A549 (cell line): ENCODE measurements at regions not wholly inside any gene's neighbourhood (a gene's known extent, or its start where the extent isn't known, plus 50 kb on each side); places are given as distances from the start of the nearest gene placed in this dataset.
"Not testable (repeated sequence)": the region's sequence is repeated elsewhere in the genome, so short reads cannot be mapped to it uniquely, and the experiment has no call there.

ENCODE experiments used
- ATAC-seq, 2 experiments: fragments of 200-7000 bp in 1 of 2; fragments of >200 bp in 1 of 2; cut with Nextera tagmentation in 1 of 2; cut with Tn5 transposase in 1 of 2; 3 replicates each; pipeline versions ENCODE4 v1.8.0 to v1.9.1; 2018 to 2020; ENCODE audit warnings: mild to moderate bottlenecking in 1 of 2, moderate library complexity in 1 of 2
- CTCF ChIA-PET: fragments of 300-600 bp; sonication (Branson Sonifier 250); formaldehyde crosslinking; extraction: SDS; loops from one replicate; lab custom pipeline; 2021; ENCODE audit warnings: antibody characterized with exemption, inconsistent platforms; lab: Yijun Ruan, JAX
- POLR2A ChIA-PET: fragments of 350-600 bp; formaldehyde crosslinking; extraction: SDS; loops from one replicate; lab custom pipeline; 2021; ENCODE audit warnings: antibody characterized with exemption, inconsistent platforms; lab: Yijun Ruan, JAX
- DNase-seq, 2 experiments: peaks; one replicate each; pipeline versions ENCODE4 v3.0.0 to v3.0.0-alpha.2; 2011 to 2016; ENCODE audit warnings: low read depth in 1 of 2, low spot score in 1 of 2
- FAIRE-seq: peaks from 2 replicates; lab custom pipeline; 2011; peaks lifted over from hg19 to GRCh38; lab: Jason Lieb, UNC
- H3K27ac ChIP-seq, 2 experiments: fragments of >200 bp; sonication (Bioruptor Twin); formaldehyde crosslinking; 3 replicates each; pipeline ENCODE4 v1.5.1; 2016 to 2017
- H3K4me1 ChIP-seq: fragments of >200 bp; sonication (Bioruptor Twin); formaldehyde crosslinking; 3 replicates; pipeline ENCODE4 v1.6.1; 2016
- H3K4me2 ChIP-seq: fragments of >200 bp; sonication (Bioruptor Twin); formaldehyde crosslinking; 3 replicates; pipeline ENCODE4 v1.6.1; 2016
- H3K4me3 ChIP-seq: fragments of >200 bp; sonication (Bioruptor Twin); formaldehyde crosslinking; 3 replicates; pipeline ENCODE4 v1.5.1; 2016
- H3K9me3 ChIP-seq: fragments of >200 bp; sonication (Bioruptor Twin); formaldehyde crosslinking; 3 replicates; pipeline ENCODE4 v1.6.1; 2016
- BHLHE40 ChIP-seq: IDR thresholded peaks from 2 replicates; pipeline ENCODE4 v1.6.1; 2012; ENCODE audit warnings: low read depth, low read length, inconsistent platforms
- EHF ChIP-seq: fragments of 250-450 bp; sonication (Bioruptor Pico); IDR thresholded peaks from 2 replicates; pipeline ENCODE4 v1.5.0; 2020; ENCODE audit warnings: mild to moderate bottlenecking
- EHMT2 ChIP-seq: fragments of 200-600 bp; sonication (generic); IDR thresholded peaks from 2 replicates; pipeline ENCODE4 v1.6.1; 2016; ENCODE audit warnings: antibody characterized with exemption, low read depth, mild to moderate bottlenecking, moderate library complexity
- EP300 ChIP-seq, 2 experiments: fragments of >200 bp; sonication (Bioruptor Twin); formaldehyde crosslinking; IDR thresholded peaks; 2 replicates in 1 of 2; 3 replicates in 1 of 2; pipeline ENCODE4 v1.6.1; 2016 to 2017
- FOSB ChIP-seq: fragments of 250-450 bp; sonication (Bioruptor Pico); IDR thresholded peaks from 2 replicates; pipeline ENCODE4 v1.5.0; 2020; ENCODE audit warnings: mild to moderate bottlenecking, moderate library complexity
- FOSL2 ChIP-seq, 2 experiments: fragments of 450-650 bp in 1 of 2; fragments of >200 bp in 1 of 2; sonication (Bioruptor Twin) in 1 of 2; formaldehyde crosslinking; IDR thresholded peaks; 2 replicates each; pipeline versions ENCODE4 v1.5.0 to v1.6.1; 2016 to 2020; ENCODE audit warnings: mild to moderate bottlenecking in 1 of 2, moderate library complexity in 1 of 2
- HDAC2 ChIP-seq: fragments of 200-600 bp; sonication (generic); IDR thresholded peaks from 2 replicates; pipeline ENCODE4 v1.6.1; 2016
- JUN ChIP-seq, 2 experiments: fragments of >200 bp; sonication (Bioruptor Twin); formaldehyde crosslinking; IDR thresholded peaks; 2 replicates in 1 of 2; 3 replicates in 1 of 2; pipeline ENCODE4 v1.6.1; 2016 to 2017
- KDM5A ChIP-seq: fragments of 200-600 bp; sonication (generic); IDR thresholded peaks from 2 replicates; pipeline ENCODE4 v1.6.1; 2016; ENCODE audit warnings: antibody characterized with exemption, mild to moderate bottlenecking
- NFE2L2 ChIP-seq: fragments of 150-350 bp; conservative IDR thresholded peaks from 2 replicates; pipeline ENCODE4 v1.6.1; 2014; ENCODE audit warnings: low read length
- RCOR1 ChIP-seq: fragments of 150-350 bp; IDR thresholded peaks from 2 replicates; pipeline ENCODE4 v1.6.1; 2014; ENCODE audit warnings: antibody characterized with exemption, low read length, low read depth
- RFX5 ChIP-seq: fragments of 450-650 bp; IDR thresholded peaks from 2 replicates; pipeline ENCODE4 v1.7.1; 2014; ENCODE audit warnings: antibody characterized with exemption, mild to moderate bottlenecking, moderate library complexity
- SREBF2 ChIP-seq: fragments of 450-650 bp; IDR thresholded peaks from 2 replicates; pipeline ENCODE4 v1.6.1; 2014; ENCODE audit warnings: mild to moderate bottlenecking, moderate library complexity
- TFCP2L1 ChIP-seq: fragments of 250-450 bp; sonication (Bioruptor Pico); IDR thresholded peaks from 2 replicates; pipeline ENCODE4 v1.5.0; 2021; ENCODE audit warnings: mild to moderate bottlenecking
- ZNF302 ChIP-seq: fragments of 250-450 bp; sonication (Bioruptor Pico); IDR thresholded peaks from 2 replicates; pipeline ENCODE4 v1.9.0; 2021; ENCODE audit warnings: inconsistent platforms, mild to moderate bottlenecking, moderate library complexity
- WGBS: methylation state at CpG from one replicate; pipeline ENCODE4 v1.1.6; 2017; ENCODE audit errors: missing lambda C conversion rate; 5-methylcytosine and 5-hydroxymethylcytosine counted together
- TF ChIP-seq, protein P1 (sequence below): fragments of >200 bp; sonication (Bioruptor Twin); formaldehyde crosslinking; IDR thresholded peaks from 3 replicates; pipeline ENCODE4 v1.5.1; 2016
- TF ChIP-seq, protein P2 (sequence below): fragments of >200 bp; sonication (Bioruptor Twin); formaldehyde crosslinking; IDR thresholded peaks from 2 replicates; pipeline ENCODE4 v1.6.1; 2016
- TF ChIP-seq, protein P3 (sequence below): fragments of 150-350 bp; IDR thresholded peaks from 2 replicates; pipeline ENCODE4 v1.6.1; 2014; ENCODE audit warnings: low read depth, mild to moderate bottlenecking, low read length
- TF ChIP-seq, protein P4 (sequence below): fragments of 250-450 bp; sonication (Bioruptor Pico); IDR thresholded peaks from 2 replicates; pipeline ENCODE4 v1.5.0; 2021; ENCODE audit warnings: mild to moderate bottlenecking, moderate library complexity, borderline replicate concordance
- TF ChIP-seq, protein P5 (sequence below): fragments of 200-600 bp; sonication (generic); IDR thresholded peaks from 2 replicates; pipeline ENCODE4 v1.6.1; 2016; ENCODE audit warnings: antibody characterized with exemption, mild to moderate bottlenecking, moderate library complexity
- TF ChIP-seq, protein P6 (sequence below): IDR thresholded peaks from 2 replicates; pipeline ENCODE4 v1.6.1; 2012

DNA sequence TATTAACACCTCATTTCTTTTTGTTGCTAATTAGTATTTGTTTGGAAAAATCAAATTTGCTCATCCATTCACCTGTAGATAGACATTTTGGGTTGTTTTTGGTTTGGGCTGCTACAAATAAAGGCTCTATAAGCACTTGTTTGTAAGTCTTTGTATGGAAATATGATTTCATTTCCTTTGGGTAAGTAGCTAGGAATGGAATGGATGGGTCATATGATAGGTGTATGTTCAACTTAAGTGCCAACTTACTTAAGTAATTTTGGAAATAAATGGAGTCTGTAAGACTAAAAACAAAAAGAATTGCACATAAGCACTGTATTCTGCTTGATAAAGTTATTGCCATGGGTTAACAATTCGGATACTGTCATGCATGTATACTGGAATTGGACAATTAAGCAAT lies 157.7 kb upstream of the NAMPT start (continued):
- TF ChIP-seq, protein P1, sequence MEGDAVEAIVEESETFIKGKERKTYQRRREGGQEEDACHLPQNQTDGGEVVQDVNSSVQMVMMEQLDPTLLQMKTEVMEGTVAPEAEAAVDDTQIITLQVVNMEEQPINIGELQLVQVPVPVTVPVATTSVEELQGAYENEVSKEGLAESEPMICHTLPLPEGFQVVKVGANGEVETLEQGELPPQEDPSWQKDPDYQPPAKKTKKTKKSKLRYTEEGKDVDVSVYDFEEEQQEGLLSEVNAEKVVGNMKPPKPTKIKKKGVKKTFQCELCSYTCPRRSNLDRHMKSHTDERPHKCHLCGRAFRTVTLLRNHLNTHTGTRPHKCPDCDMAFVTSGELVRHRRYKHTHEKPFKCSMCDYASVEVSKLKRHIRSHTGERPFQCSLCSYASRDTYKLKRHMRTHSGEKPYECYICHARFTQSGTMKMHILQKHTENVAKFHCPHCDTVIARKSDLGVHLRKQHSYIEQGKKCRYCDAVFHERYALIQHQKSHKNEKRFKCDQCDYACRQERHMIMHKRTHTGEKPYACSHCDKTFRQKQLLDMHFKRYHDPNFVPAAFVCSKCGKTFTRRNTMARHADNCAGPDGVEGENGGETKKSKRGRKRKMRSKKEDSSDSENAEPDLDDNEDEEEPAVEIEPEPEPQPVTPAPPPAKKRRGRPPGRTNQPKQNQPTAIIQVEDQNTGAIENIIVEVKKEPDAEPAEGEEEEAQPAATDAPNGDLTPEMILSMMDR: no peak
- no peak for TF ChIP-seq SREBF2
- TF ChIP-seq, protein P2, sequence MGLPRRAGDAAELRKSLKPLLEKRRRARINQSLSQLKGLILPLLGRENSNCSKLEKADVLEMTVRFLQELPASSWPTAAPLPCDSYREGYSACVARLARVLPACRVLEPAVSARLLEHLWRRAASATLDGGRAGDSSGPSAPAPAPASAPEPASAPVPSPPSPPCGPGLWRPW: no peak
- no peak for TF ChIP-seq ZNF302
- no peak for TF ChIP-seq NFE2L2
- TF ChIP-seq JUN (IDR thresholded peaks at IDR 0.05): no peak
- no peak for TF ChIP-seq FOSB
- TF ChIP-seq, protein P3, sequence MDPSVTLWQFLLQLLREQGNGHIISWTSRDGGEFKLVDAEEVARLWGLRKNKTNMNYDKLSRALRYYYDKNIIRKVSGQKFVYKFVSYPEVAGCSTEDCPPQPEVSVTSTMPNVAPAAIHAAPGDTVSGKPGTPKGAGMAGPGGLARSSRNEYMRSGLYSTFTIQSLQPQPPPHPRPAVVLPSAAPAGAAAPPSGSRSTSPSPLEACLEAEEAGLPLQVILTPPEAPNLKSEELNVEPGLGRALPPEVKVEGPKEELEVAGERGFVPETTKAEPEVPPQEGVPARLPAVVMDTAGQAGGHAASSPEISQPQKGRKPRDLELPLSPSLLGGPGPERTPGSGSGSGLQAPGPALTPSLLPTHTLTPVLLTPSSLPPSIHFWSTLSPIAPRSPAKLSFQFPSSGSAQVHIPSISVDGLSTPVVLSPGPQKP: no peak

DNA sequence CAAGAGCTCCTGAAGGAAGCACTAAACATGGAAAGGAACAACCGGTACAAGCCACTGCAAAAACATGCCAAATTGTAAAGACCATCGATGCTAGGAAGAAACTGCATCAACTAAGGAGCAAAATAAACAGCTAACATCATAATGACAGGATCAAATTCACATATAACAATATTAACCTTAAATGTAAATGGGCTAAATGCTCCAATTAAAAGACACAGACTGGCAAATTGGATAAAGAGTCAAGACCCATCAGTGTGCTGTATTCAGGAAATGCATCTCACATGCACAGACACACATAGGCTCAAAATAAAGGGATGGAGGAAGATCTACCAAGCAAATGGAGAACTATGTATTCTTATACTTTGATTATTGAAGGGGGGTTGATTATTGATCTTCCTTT lies 156.6 kb upstream of the NAMPT start:
- FAIRE-seq, H3K4me3 ChIP-seq, CTCF ChIA-PET, ATAC-seq, DNase-seq, H3K4me1 ChIP-seq, H3K4me2 ChIP-seq, POLR2A ChIA-PET, H3K27ac ChIP-seq, H3K9me3 ChIP-seq: not testable (repeated sequence)
- WGBS: 70% methylated on average over 2 of the region's 2 CpGs

DNA sequence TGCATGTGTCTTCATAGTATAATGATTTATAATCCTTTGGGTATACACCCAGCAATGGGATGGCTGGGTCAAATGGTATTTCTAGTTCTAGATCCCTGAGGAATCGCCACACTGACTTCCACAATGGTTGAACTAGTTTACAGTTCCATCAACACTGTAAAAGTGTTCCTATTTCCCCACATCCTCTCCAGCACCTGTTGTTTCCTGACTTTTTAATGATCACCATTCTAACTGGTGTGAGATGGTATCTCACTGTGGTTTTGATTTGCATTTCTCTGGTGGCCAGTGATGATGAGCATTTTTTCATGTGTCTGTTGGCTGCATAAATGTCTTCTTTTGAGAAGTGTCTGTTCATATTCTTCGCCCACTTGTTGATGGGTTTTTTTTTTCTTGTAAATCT lies 152.2 kb upstream of the NAMPT start:
- H3K4me3 ChIP-seq, POLR2A ChIA-PET, DNase-seq, ATAC-seq, H3K4me1 ChIP-seq, H3K9me3 ChIP-seq, H3K27ac ChIP-seq, FAIRE-seq, CTCF ChIA-PET, H3K4me2 ChIP-seq: not testable (repeated sequence)
- 60% methylated on average over 2 of the region's 2 CpGs for whole genome bisulfite sequencing

DNA sequence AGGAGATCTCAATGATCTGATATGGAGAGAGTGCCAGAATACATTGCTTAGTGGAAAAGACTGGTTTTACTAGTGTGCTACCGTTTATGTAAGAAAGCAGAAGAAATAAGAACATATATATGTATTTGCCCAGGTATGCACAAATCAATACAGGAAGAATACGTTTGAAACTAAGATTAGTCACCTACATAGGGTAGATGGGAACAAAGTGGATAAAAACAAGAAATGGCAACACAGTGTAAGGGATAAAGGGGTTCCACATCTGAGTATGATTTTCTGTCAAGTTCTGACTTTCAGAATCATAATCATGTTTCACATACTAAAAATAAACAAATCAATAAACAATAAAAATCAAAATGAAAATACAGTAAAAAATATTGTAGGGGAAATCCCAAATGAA lies 148.6 kb upstream of the NAMPT start:
- CTCF ChIA-PET: no interaction called here
- H3K9me3 ChIP-seq: no peaks in the 10 kb centered on the region
- 0 out of 3 replicates have a peak, but pooled peaks cover 3% of the 10 kb centered on the region for H3K4me1 ChIP-seq
- no peak overlapping the region for H3K4me2 ChIP-seq
- no peak for TF ChIP-seq TFCP2L1 (CRISPR knock-in tag)
- TF ChIP-seq HDAC2: no peak
- TF ChIP-seq, protein P4, sequence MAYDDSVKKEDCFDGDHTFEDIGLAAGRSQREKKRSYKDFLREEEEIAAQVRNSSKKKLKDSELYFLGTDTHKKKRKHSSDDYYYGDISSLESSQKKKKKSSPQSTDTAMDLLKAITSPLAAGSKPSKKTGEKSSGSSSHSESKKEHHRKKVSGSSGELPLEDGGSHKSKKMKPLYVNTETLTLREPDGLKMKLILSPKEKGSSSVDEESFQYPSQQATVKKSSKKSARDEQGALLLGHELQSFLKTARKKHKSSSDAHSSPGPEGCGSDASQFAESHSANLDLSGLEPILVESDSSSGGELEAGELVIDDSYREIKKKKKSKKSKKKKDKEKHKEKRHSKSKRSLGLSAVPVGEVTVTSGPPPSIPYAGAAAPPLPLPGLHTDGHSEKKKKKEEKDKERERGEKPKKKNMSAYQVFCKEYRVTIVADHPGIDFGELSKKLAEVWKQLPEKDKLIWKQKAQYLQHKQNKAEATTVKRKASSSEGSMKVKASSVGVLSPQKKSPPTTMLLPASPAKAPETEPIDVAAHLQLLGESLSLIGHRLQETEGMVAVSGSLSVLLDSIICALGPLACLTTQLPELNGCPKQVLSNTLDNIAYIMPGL (CRISPR knock-in tag): no peak
- no peak for TF ChIP-seq EP300 (IDR thresholded peaks at IDR 0.05)
- no peak for TF ChIP-seq EHF (CRISPR knock-in tag)
- TF ChIP-seq FOSL2 (IDR thresholded peaks at IDR 0.05): no peak
- no peak for TF ChIP-seq FOSL2 (CRISPR knock-in tag; IDR thresholded peaks at IDR 0.05)
- no peak for TF ChIP-seq RCOR1
- no peak for TF ChIP-seq RFX5
- TF ChIP-seq, protein P3: no peak
- no peak for TF ChIP-seq JUN (IDR thresholded peaks at IDR 0.05)
- no peak for TF ChIP-seq BHLHE40
- TF ChIP-seq, protein P5, sequence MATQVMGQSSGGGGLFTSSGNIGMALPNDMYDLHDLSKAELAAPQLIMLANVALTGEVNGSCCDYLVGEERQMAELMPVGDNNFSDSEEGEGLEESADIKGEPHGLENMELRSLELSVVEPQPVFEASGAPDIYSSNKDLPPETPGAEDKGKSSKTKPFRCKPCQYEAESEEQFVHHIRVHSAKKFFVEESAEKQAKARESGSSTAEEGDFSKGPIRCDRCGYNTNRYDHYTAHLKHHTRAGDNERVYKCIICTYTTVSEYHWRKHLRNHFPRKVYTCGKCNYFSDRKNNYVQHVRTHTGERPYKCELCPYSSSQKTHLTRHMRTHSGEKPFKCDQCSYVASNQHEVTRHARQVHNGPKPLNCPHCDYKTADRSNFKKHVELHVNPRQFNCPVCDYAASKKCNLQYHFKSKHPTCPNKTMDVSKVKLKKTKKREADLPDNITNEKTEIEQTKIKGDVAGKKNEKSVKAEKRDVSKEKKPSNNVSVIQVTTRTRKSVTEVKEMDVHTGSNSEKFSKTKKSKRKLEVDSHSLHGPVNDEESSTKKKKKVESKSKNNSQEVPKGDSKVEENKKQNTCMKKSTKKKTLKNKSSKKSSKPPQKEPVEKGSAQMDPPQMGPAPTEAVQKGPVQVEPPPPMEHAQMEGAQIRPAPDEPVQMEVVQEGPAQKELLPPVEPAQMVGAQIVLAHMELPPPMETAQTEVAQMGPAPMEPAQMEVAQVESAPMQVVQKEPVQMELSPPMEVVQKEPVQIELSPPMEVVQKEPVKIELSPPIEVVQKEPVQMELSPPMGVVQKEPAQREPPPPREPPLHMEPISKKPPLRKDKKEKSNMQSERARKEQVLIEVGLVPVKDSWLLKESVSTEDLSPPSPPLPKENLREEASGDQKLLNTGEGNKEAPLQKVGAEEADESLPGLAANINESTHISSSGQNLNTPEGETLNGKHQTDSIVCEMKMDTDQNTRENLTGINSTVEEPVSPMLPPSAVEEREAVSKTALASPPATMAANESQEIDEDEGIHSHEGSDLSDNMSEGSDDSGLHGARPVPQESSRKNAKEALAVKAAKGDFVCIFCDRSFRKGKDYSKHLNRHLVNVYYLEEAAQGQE: no peak
- no peak for TF ChIP-seq EHMT2
- TF ChIP-seq KDM5A: no peak
- TF ChIP-seq, protein P6, sequence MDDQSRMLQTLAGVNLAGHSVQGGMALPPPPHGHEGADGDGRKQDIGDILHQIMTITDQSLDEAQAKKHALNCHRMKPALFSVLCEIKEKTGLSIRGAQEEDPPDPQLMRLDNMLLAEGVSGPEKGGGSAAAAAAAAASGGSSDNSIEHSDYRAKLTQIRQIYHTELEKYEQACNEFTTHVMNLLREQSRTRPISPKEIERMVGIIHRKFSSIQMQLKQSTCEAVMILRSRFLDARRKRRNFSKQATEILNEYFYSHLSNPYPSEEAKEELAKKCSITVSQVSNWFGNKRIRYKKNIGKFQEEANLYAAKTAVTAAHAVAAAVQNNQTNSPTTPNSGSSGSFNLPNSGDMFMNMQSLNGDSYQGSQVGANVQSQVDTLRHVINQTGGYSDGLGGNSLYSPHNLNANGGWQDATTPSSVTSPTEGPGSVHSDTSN: no peak
- H3K27ac ChIP-seq: no peak overlapping the region
- 46% methylated on average over 2 of the region's 2 CpGs for WGBS
- POLR2A ChIA-PET: no interaction called here
- no peak for ATAC-seq
- FAIRE-seq: no peak
- H3K4me3 ChIP-seq: no peak overlapping the region
- DNase-seq: no peak
